C4-2B (cell line): ENCODE measurements at regions not wholly inside any gene's neighbourhood (a gene's known extent, or its start where the extent isn't known, plus 50 kb on each side); places are given as distances from the start of the nearest gene placed in this dataset.

ENCODE experiments used
- CTCF ChIP-seq: fragments of 450-650 bp; conservative IDR thresholded peaks from 2 replicates; pipeline ENCODE4 v1.5.1; 2017; ENCODE audit warnings: mild to moderate bottlenecking
- ZFX ChIP-seq: fragments of 450-650 bp; IDR thresholded peaks from 2 replicates; pipeline ENCODE4 v1.6.1; 2017

- TF ChIP-seq CTCF (no peak), ZFX (no peak)
Measured at GRCh38 chr9:106060885-106061284, 366.5 kb downstream of the TMEM38B start.
